GM23248 (cell line): ENCODE measurements at regions not wholly inside any gene's neighbourhood (a gene's known extent, or its start where the extent isn't known, plus 50 kb on each side); places are given as distances from the start of the nearest gene placed in this dataset.

Experiments
- DNase-seq: peaks from one replicate; pipeline ENCODE4 v3.0.0-alpha.2; 2015
- H2AFZ ChIP-seq: fragments of 200-600 bp; sonication (generic); 2 replicates; pipeline ENCODE4 v1.6.1; 2016; ENCODE audit warnings: antibody characterized with exemption
- H3F3A ChIP-seq: fragments of 200-600 bp; sonication (generic); 2 replicates; pipeline ENCODE4 v1.6.1; 2016; ENCODE audit warnings: mild to moderate bottlenecking, antibody characterized with exemption, mixed run types; ENCODE audit not compliant: insufficient read depth
- H3K27ac ChIP-seq: fragments of 200-600 bp; sonication (generic); 2 replicates; pipeline ENCODE4 v1.5.1; 2016; ENCODE audit warnings: mild to moderate bottlenecking
- H3K27me3 ChIP-seq: fragments of 200-600 bp; sonication (generic); replicated peaks from 2 replicates; pipeline ENCODE4 v1.6.1; 2016; ENCODE audit warnings: mild to moderate bottlenecking; ENCODE audit not compliant: insufficient read depth
- H3K36me3 ChIP-seq: fragments of 200-600 bp; sonication (generic); 2 replicates; pipeline ENCODE4 v1.6.1; 2016; ENCODE audit warnings: low read depth, mild to moderate bottlenecking
- H3K4me1 ChIP-seq: fragments of 200-600 bp; sonication (generic); 2 replicates; pipeline ENCODE4 v1.6.1; 2016; ENCODE audit warnings: mild to moderate bottlenecking; ENCODE audit not compliant: insufficient read depth
- H3K4me2 ChIP-seq: fragments of 200-600 bp; sonication (generic); one replicate; pipeline ENCODE4 v1.6.1; 2016; ENCODE audit warnings: mild to moderate bottlenecking; ENCODE audit not compliant: unreplicated experiment
- H3K4me3 ChIP-seq: fragments of 200-600 bp; sonication (generic); 2 replicates; pipeline ENCODE4 v1.5.1; 2016; ENCODE audit warnings: mild to moderate bottlenecking
- H3K79me2 ChIP-seq: fragments of 200-600 bp; sonication (generic); 2 replicates; pipeline ENCODE4 v1.6.1; 2016; ENCODE audit warnings: mild to moderate bottlenecking; ENCODE audit not compliant: insufficient read depth
- H3K9ac ChIP-seq: fragments of 200-600 bp; sonication (generic); 2 replicates; pipeline ENCODE4 v1.6.1; 2016; ENCODE audit warnings: mild to moderate bottlenecking
- H3K9me2 ChIP-seq: fragments of 200-600 bp; sonication (generic); 2 replicates; pipeline ENCODE4 v1.6.1; 2016; ENCODE audit warnings: mixed run types, mild to moderate bottlenecking, moderate library complexity; ENCODE audit not compliant: insufficient read depth
- H3K9me3 ChIP-seq: fragments of 200-600 bp; sonication (generic); one replicate; pipeline ENCODE4 v1.6.1; 2017; ENCODE audit warnings: low read depth
- H4K20me1 ChIP-seq: fragments of 200-600 bp; sonication (generic); 2 replicates; pipeline ENCODE4 v1.6.0; 2016; ENCODE audit not compliant: insufficient read depth
- EZH2 ChIP-seq: fragments of 200-600 bp; sonication (generic); IDR thresholded peaks from 2 replicates; pipeline ENCODE4 v1.6.1; 2018; ENCODE audit warnings: antibody characterized with exemption, mild to moderate bottlenecking; ENCODE audit not compliant: insufficient read depth, poor library complexity, severe bottlenecking
- EZH2phosphoT487 ChIP-seq: fragments of 200-600 bp; sonication (generic); IDR thresholded peaks from 2 replicates; pipeline ENCODE4 v1.6.1; 2018; ENCODE audit warnings: antibody characterized with exemption, moderate library complexity, mild to moderate bottlenecking, low read depth; ENCODE audit not compliant: insufficient read depth
- WGBS, 2 experiments: methylation state at CpG; one replicate each; pipeline ENCODE4 v1.1.6; 2015 to 2017; ENCODE audit warnings: low lambda C conversion rate in 2 of 2, low coverage in 1 of 2; ENCODE audit errors: missing lambda C conversion rate in 2 of 2; 5-methylcytosine and 5-hydroxymethylcytosine counted together
- in situ Hi-C: fragments of 300-500 bp; cut with MboI; formaldehyde crosslinking; loops from 2 replicates; pipeline ENCODE4 v1.15.0; 2020

DNA sequence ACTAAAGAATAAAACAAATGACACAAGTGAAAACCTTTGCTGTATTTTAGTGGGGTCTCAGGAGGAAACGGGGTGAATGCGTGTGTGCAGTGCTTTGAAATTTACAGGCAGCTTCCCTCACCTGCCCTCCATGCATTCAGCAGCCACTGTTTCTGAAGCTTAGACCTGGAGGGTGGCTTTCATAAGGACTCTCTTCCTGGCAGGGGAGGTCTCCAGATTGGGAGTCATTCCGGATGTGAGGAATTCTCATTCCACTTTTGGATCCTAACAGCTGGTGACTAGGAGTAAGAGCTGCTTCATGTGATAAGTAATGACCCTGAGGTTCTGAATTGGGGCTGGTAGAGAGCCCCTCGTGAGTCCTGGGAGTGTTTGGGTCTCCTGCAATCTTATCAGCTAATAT, 192.5 kb downstream of the SH3BP4 start:
- H3K9me2 ChIP-seq = no peaks in the 10 kb centered on the region
- no peaks in the 10 kb centered on the region for H4K20me1 ChIP-seq
- no peak for DNase-seq
- 87 to 89% methylated on average over 4 of the region's 4 CpGs for WGBS, 2 experiments
- H3K9me3 ChIP-seq = no peaks in the 10 kb centered on the region
- no peaks in the 10 kb centered on the region for H3F3A ChIP-seq
- no peaks in the 10 kb centered on the region for H3K36me3 ChIP-seq
- H3K4me3 ChIP-seq = no peak overlapping the region
- no peak overlapping the region for H3K4me2 ChIP-seq
- no peaks in the 10 kb centered on the region for H3K4me1 ChIP-seq
- no peak overlapping the region for H3K27ac ChIP-seq
- no peak overlapping the region for H3K9ac ChIP-seq
- no peak overlapping the region for H2AFZ ChIP-seq
- no peaks in the 10 kb centered on the region for H3K27me3 ChIP-seq
- no peaks in the 10 kb centered on the region for H3K79me2 ChIP-seq
- TF ChIP-seq EZH2phosphoT487 (no peak), EZH2 (no peak)
- in situ Hi-C loops = loop anchor here (25.0 kb wide), 1 partner anchor 1043 kb away; no protein-coding TSS in a partner anchor

- in situ Hi-C loops = loop anchor here (25.0 kb wide), 1 partner anchor 1041 kb away; no protein-coding TSS in a partner anchor
Measured at GRCh38 chr2:235146206-235146605, 194.4 kb downstream of the SH3BP4 start.

GRCh38 chr2:235146871-235147565, 195.2 kb downstream of the SH3BP4 start:
- no peaks in the 10 kb centered on the region for H3K36me3 ChIP-seq
- H4K20me1 ChIP-seq = no peaks in the 10 kb centered on the region
- no peaks in the 10 kb centered on the region for H3F3A ChIP-seq
- no peak overlapping the region for H3K27ac ChIP-seq
- in situ Hi-C loops = loop anchor here (25.0 kb wide), 1 partner anchor 1040 kb away; no protein-coding TSS in a partner anchor
- no peak overlapping the region for H3K9ac ChIP-seq
- H3K9me3 ChIP-seq = no peaks in the 10 kb centered on the region
- WGBS, 2 experiments = 93 to 94% methylated on average over 16 of the region's 16 CpGs
- H3K4me1 ChIP-seq = no peaks in the 10 kb centered on the region
- TF ChIP-seq EZH2phosphoT487 = no peak
- no peak for TF ChIP-seq EZH2
- H3K4me3 ChIP-seq = no peak overlapping the region
- H3K79me2 ChIP-seq = no peaks in the 10 kb centered on the region
- no peaks in the 10 kb centered on the region for H3K9me2 ChIP-seq
- H2AFZ ChIP-seq = no peak overlapping the region
- DNase-seq = no peak
- H3K4me2 ChIP-seq = no peak overlapping the region
- H3K27me3 ChIP-seq = no peaks in the 10 kb centered on the region

More at GRCh38 chr2:235146206-235146605, 194.4 kb downstream of the SH3BP4 start:
- Histone ChIP-seq H3K27me3 (no peaks in the 10 kb centered on the region), H2AFZ (no peak overlapping the region), H3K4me1 (no peaks in the 10 kb centered on the region), H4K20me1 (no peaks in the 10 kb centered on the region), H3K27ac (no peak overlapping the region), H3K36me3 (no peaks in the 10 kb centered on the region), H3K9me3 (no peaks in the 10 kb centered on the region), H3K4me2 (no peak overlapping the region), H3K79me2 (no peaks in the 10 kb centered on the region), H3K9ac (no peak overlapping the region), H3F3A (no peaks in the 10 kb centered on the region), H3K4me3 (no peak overlapping the region), H3K9me2 (no peaks in the 10 kb centered on the region)
- WGBS, 2 experiments = 67 to 82% methylated on average over 1 of the region's 1 CpG
- TF ChIP-seq EZH2phosphoT487 = no peak
- TF ChIP-seq EZH2 = no peak
- no peak for DNase-seq

GRCh38 chr2:235148201-235149170, 196.7 kb downstream of the SH3BP4 start:
- H3K27me3 ChIP-seq = no peaks in the 10 kb centered on the region
- no peak for DNase-seq
- H3K9me3 ChIP-seq = no peaks in the 10 kb centered on the region
- no peaks in the 10 kb centered on the region for H3K79me2 ChIP-seq
- no peaks in the 10 kb centered on the region for H3K36me3 ChIP-seq
- H3K4me3 ChIP-seq = no peak overlapping the region
- no peaks in the 10 kb centered on the region for H3K4me1 ChIP-seq
- no peaks in the 10 kb centered on the region for H4K20me1 ChIP-seq
- TF ChIP-seq EZH2 (no peak), EZH2phosphoT487 (no peak)
- 67 to 72% methylated on average over 7 of the region's 7 CpGs for WGBS, 2 experiments
- H3K27ac ChIP-seq = no peak overlapping the region
- H3K9me2 ChIP-seq = no peaks in the 10 kb centered on the region
- no peak overlapping the region for H3K9ac ChIP-seq
- in situ Hi-C loops = loop anchor here (25.0 kb wide), 1 partner anchor 1039 kb away; no protein-coding TSS in a partner anchor
- no peaks in the 10 kb centered on the region for H3F3A ChIP-seq
- no peak overlapping the region for H3K4me2 ChIP-seq
- H2AFZ ChIP-seq = no peak overlapping the region
